AG09309 (cell line): ENCODE measurements at regions not wholly inside any gene's neighbourhood (a gene's known extent, or its start where the extent isn't known, plus 50 kb on each side); places are given as distances from the start of the nearest gene placed in this dataset.
"Not testable (repeated sequence)": the region's sequence is repeated elsewhere in the genome, so short reads cannot be mapped to it uniquely, and the experiment has no call there.

Source experiments
- DNase-seq: peaks from one replicate; pipeline ENCODE4 v3.0.0-alpha.2; 2010; ENCODE audit warnings: low read depth
- H3K4me3 ChIP-seq: 2 replicates; pipeline ENCODE4 v1.5.1; 2011; ENCODE audit warnings: mild to moderate bottlenecking, low read depth, low read length, moderate library complexity; ENCODE audit not compliant: control insufficient read depth
- TF ChIP-seq, protein P1 (sequence below): IDR thresholded peaks from 2 replicates; pipeline ENCODE4 v1.5.1; 2011; ENCODE audit warnings: mild to moderate bottlenecking, low read depth, low read length, inconsistent platforms; ENCODE audit not compliant: insufficient read depth, control insufficient read depth; ENCODE audit errors: missing control alignments

DNA sequence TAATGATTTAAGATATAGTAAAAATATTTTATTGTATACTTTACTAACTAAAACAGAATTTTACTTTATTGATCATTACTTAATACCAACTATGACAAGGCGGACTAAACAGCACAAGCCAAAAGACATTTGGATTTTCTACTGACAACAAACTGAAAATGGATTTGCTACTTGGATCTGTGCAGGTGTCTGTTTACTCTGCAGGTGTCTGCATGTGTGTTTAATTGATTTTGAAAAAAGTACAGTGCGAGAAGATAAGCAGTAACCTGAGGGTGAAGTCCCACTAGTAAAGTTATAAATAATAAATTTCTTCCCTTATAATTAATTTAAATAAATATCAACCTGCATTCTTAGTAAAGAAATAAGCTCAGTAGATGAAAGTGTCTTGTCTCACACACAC is 696.8 kb upstream of the MBL2 start:
- TF ChIP-seq, protein P1, sequence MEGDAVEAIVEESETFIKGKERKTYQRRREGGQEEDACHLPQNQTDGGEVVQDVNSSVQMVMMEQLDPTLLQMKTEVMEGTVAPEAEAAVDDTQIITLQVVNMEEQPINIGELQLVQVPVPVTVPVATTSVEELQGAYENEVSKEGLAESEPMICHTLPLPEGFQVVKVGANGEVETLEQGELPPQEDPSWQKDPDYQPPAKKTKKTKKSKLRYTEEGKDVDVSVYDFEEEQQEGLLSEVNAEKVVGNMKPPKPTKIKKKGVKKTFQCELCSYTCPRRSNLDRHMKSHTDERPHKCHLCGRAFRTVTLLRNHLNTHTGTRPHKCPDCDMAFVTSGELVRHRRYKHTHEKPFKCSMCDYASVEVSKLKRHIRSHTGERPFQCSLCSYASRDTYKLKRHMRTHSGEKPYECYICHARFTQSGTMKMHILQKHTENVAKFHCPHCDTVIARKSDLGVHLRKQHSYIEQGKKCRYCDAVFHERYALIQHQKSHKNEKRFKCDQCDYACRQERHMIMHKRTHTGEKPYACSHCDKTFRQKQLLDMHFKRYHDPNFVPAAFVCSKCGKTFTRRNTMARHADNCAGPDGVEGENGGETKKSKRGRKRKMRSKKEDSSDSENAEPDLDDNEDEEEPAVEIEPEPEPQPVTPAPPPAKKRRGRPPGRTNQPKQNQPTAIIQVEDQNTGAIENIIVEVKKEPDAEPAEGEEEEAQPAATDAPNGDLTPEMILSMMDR, result no peak
- H3K4me3 ChIP-seq, result no peak overlapping the region
- no peak for DNase-seq

- no peak for DNase-seq
Measured at GRCh38 chr10:53463539-53463938, 691.0 kb upstream of the MBL2 start.

GRCh38 chr10:53458007-53458406 is 685.4 kb upstream of the MBL2 start:
- no peak for DNase-seq
- TF ChIP-seq, protein P1, result no peak
- H3K4me3 ChIP-seq, result no peak overlapping the region

More at GRCh38 chr10:53463539-53463938, 691.0 kb upstream of the MBL2 start:
- H3K4me3 ChIP-seq, result no peak overlapping the region
- TF ChIP-seq, protein P1, result no peak

DNA sequence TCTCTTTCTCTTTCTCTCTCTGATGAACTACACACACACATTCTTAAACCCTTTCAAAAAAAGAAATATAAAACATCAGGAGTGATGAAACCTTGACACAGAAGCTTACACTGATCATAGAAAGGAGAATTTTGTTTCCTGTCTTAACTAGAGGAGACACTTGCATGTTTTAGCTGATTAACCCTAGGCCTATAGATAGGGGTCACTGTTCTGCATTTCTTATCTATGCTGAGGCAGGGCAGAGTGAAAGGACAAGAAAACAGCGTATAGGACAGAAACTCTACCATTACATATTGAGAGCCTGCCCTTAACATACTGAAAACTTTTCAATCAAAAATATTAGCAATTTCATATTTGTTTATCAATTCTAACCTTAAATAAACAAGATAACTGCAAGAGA is 680.6 kb upstream of the MBL2 start:
- no peak for DNase-seq
- TF ChIP-seq, protein P1, result no peak
- no peak overlapping the region for H3K4me3 ChIP-seq

- H3K4me3 ChIP-seq, result no peak overlapping the region
- TF ChIP-seq, protein P1, result no peak
- DNase-seq, result no peak
Measured at GRCh38 chr10:53447576-53447975, 675.0 kb upstream of the MBL2 start.

DNA sequence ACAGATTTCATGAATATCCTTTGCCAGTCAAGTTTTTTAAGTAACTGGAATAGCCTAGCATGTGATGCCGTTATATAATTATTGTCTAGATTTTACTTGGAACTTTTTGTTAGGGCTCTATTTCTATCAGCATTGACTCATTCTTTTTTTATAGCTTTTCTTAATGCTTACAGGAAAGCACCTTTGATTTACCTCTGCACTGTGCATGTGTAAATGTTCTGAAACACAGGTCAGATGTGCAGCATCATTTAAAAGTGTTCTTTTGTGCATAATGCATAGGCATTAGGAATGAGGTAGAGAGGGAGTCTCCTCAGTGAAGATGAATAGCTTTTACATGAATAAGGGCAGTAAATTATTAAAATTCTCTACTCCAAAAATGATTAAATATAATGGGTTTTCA is 669.3 kb upstream of the MBL2 start:
- no peak for DNase-seq
- TF ChIP-seq, protein P1, result no peak
- no peak overlapping the region for H3K4me3 ChIP-seq

DNA sequence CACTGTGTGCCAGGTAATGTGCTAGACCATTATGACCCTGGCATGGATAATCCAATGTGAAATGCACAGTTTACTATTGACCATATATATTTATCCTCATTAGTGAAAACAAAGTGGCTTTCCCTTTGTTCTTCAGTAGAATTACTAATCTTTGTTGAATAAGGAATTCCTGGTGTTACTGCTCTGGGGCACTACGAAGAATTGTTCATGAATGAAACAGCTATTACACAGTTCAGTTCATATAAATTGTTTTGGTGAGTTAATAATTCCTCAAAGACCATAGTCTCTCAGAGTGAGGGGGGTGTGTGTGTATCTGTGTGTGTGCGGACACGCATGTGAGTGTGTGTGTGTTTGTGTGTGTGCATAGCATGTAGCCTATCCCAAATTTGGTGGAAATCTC is 668.0 kb upstream of the MBL2 start:
- no peak overlapping the region for H3K4me3 ChIP-seq
- DNase-seq, result no peak
- TF ChIP-seq, protein P1, result no peak

DNA sequence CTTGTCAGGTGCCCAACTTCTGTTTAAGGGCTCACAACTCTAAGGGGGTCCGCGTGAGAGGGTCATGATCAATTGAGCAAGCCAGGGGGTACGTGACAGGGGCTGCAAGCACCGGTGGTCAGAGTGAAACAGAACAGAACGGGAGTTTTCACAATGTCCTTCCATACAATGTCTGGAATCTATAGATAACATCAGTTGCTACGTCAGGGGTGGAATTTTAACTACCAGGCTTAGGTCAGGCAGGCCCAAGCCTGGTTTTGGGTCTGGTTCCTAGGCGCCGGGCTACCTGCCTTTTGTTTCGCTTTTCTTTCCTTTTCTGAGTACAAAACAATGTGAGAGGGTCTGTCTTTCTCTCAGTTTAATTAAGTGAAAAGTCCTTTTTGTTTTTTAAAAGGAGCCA is 666.5 kb upstream of the MBL2 start:
- not testable (repeated sequence) for DNase-seq, H3K4me3 ChIP-seq
